HG03064 (cell line): ENCODE measurements at regions not wholly inside any gene's neighbourhood (a gene's known extent, or its start where the extent isn't known, plus 50 kb on each side); places are given as distances from the start of the nearest gene placed in this dataset.

Source experiments
- ATAC-seq: cut with Tn5 transposase; IDR thresholded peaks from one replicate; pipeline ENCODE4 v1.9.1; 2021; ENCODE audit warnings: low read depth; ENCODE audit not compliant: unreplicated experiment

DNA sequence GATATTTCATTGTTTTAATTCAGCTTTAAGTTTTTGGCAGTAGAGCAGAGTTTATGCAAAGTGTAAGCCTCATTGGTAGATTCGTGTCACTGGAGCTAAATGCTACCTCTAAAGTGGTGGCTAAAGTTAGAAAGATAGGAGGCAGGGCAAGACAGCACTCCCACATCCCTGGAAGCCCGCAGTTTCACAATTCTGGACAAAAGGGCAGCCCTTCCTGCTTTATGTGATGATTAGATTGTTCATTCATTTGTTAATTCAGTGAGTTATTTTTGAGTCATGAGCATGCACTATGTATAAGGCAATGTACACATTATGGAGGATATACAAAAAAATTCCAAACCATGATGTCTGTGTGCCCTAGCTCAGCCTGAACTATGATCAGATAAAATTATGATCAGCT is 52.1 kb upstream of the EIF3M start:
- ATAC-seq, result no peak

DNA sequence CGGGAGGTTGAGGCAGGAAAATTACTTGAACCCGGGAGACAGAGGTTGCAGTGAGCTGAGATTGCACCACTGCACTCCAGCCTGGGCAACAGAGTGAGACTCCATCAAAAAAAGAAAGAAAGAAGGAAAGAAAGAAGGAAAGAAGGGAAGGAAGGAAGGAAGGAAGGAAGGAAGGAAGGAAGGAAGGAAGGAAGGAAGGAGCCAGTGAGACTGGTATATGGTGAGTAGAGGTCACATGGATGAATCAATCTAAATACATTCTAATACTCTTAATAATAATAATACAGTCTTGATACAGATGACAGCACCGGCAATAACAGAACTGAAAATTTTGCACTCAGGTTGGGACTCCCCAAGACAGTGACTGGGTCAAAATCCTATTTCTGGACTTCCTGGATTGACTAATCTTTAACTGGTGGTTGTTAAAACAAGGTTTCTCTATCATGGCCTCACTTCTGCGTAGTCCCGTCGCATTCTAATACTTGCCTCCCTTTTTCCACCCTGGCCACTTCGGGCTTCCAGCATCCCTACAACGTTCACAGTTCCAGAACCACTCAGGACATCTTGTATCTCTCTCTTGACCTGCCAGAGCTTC is 53.5 kb upstream of the EIF3M start:
- ATAC-seq, result peak; percentile 99

DNA sequence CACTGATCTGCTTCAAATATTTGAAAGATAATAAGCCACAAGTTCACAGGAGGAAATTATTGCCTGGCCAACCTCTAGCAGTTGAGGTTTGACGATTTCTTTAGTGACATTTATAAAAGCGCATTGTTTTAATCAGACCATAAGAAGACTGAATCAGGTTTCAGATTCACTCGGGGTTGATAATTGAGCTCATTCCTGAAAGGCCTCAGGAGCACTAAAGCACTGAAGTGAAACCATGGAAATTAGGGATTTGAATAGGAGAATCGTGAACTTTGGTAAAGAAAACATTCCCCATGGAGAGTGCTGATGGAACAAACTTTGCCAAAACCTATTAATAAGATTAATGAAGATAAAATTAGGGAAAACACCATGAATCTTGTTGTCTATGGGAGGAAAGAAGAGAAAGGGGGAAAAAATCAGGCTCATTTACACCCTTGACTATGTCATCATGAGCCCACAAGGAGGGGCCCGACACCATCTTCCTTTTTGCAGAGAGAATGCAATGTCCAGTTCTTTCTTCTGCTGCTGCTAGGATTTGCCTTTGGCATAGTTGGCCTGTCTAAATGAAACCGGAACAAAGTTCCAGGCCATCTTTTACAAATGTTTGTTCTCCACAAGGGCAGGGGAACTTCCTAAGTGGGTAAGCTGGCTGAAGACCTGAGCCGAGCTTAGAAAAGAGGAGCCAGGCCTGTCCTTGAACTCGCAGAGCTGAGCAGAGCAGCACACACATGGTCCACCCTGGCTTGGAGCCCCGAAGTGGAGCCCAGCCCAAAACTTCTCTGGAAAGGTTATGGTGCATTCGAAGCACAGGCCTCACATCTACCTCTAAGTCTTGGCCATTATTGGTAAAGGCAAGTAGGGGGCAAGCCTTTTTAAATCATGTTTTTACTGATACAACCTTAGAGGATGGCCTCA is 56.1 kb upstream of the EIF3M start:
- ATAC-seq, result no peak

DNA sequence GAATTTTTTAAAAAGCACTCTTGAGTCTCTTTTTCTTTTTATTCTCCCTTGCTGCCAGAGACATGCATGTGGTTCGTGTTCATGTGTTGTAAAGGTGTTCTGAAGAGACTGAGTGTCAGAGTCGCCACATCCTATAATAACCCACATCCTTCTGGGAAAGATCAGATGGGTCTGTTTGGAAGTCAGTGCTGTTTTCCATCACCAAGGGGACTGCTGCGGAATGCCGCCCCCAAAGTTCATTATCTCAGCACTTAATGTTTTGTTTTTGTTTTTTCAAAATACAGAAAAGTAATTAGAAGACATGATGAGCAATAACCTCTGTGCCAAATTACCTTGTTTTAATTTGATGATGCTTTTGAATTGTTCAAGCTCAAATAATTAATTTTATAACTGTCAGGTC is 56.9 kb upstream of the EIF3M start:
- no peak for ATAC-seq

DNA sequence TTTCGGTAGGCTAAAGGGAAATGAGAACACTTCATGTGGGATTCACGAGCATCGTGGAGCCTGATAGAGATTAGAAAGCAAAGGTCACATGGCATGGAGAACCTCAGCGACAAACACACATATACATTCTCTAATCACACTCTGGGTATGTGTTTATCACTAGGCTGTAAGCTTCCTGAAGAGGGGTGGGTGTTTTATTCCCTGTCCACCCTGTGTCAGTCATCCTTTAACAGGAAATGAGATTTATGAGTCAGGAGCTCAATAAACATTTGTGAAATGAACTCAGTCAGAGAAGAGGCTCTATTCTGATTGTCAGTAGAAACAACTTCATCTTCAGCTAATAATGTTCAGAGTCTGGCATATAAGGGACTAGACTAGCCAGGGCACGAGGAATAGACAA is 71.7 kb upstream of the EIF3M start:
- ATAC-seq, result no peak

DNA sequence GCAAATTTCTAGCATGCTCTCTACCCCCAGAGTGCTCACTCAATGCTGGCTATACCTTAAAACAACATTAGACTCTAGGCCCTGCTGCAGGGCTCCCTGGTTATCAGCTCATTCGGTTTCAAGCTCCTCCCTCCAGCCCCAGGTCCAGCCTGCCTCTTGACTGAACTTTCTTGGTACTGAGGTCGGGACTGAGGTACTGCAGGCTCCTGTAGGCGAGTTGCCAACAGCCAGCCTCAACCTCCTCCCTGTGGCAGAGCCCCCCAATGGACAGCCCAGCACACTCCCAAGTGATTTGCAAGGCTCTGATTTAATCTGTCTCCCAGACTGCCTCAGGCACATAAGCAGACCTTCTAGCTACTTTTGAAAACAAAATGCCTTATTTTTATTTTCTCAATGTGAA is 73.6 kb upstream of the EIF3M start:
- no peak for ATAC-seq

DNA sequence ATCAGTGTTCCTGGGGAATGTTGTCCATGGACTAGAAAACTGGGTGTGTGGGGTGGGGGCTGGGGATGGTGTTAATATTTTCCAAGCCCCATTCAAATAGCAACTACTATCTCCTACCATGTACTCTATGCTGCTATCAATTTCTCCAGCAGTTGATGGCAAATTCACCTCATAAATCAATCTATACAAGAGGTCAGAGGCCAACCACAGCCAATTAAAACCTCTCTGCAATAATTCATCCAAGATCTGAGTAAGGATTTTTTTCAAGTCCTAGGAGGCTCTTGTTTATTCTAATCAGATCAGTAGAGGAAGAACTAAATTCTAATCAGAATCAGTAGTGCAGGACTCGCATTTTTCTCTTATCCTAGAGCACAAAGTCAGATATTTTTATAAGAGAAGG is 73.4 kb upstream of the WT1 start:
- no peak for ATAC-seq

DNA sequence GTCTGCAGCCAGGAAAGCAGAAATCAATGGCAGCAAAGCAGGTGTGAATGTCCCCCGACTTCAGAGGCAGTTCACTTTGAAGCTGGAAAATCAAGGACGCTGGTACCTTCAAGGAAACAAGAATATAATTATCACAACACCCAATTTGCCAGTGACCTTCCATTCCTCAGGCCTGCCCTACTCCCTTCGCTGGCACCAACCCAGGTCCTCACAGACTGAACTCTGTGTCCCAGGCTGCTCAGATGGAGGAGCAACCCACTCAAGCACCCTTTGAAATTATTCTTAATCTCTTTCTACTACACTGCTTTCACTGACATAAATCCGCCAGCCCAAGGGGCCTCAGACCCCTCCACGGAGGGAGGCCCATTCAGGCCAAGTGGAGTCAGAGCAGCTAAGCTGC is 64.7 kb upstream of the WT1 start:
- no peak for ATAC-seq

DNA sequence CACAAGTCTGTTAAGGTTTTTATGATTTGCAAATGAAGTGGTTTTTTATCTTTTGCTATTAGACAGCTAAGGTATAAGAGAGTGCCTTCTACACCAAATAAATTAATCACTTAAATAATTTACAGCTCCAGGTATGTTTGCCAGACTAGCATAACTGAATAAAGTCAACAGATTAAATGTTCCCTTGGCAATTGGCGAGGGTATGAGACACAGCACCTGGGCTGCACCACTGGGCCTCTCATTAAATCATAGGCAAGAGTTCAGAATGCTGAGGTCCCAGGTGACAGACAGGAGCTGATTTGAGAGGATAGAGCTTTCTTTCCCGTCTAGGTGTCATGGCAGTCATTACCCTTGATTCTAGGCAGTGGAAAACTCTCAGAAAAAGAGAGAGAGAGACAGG is 62.6 kb upstream of the WT1 start:
- ATAC-seq, result no peak

DNA sequence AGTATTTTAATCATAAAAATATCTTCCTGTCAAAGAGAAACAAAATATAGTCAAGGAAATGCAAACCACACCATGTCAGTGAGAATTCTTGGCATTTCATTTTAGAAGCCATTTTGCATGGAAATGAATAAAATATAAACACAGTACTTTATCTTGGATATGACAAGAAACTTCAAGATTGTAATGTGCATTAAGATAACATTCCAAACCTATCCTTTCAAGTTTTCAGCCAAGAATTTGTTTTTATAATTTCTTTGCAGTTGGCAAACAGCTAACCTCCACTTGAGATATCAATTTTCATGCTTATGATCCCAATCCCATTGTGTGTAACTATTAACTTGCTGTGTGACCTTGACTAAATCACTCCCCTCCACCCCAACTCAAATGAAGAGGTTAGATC is 59.3 kb upstream of the WT1 start:
- no peak for ATAC-seq

DNA sequence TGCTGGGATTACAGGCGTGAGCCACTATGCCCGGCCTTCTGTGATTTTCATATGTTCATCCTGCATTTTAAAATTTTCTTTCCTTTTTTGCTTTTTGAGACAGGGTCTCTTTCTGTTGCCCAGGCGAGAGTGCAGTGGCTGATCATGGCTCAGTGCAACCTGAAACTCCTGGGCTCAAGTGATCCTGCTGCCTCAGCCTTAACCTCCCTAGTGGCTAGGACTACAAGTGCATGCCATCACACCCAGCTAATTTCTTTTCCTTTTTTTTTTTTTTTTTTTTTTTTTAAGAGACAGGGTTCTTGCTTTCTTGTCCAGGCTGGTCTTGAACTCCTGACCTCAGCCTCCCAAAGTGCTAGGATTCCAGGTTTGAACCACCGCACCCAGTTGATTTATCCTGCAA is 54.1 kb upstream of the WT1 start:
- no peak for ATAC-seq

DNA sequence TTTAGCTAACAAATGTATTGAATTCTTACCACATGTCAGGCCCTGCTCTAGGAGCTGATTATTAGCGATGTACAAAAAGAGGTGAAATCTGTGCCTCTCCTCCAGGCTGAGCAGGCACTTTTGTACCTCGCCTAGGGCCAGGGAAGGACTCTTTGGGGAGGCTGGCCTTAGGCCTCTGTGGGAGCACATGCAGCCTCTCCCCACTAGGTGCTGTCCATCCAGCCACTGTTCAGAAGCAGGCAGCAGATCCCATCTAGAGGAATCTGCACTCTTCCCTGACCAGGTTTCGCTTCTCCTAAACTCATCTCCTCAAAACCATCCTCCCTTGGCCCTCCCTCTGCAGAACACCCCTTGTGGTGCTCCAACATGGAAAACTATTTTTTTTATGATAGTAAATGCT is 51.9 kb upstream of the WT1 start:
- no peak for ATAC-seq

DNA sequence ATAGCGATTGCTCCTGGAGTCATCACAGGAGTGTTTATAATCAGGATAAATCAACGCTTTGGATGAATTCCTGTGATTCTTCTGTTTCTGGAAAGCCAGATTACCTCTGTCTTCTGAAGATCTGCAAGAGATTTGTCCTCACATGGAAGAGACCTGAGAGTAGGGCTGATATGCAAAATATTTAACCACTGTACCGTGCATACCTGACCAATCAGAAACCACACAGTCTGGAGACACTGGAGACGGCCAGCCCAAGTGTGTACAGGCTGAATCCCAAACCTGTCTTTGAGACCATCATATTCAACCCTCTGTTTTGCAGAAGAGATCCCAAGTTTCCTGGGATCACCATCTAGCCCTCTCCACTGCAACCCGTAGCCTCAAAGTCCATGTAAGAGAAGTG is 50.4 kb upstream of the WT1 start:
- no peak for ATAC-seq
